Tibial nerve (tissue), 4 donors: ENCODE measurements at regions not wholly inside any gene's neighbourhood (a gene's known extent, or its start where the extent isn't known, plus 50 kb on each side); places are given as distances from the start of the nearest gene placed in this dataset.

Source experiments
- CTCF ChIP-seq, 5 experiments: fragments of 200-600 bp in 3 of 5; fragments of 450-650 bp in 2 of 5; sonication (generic) in 3 of 5; IDR thresholded peaks; one replicate each; pipeline ENCODE4 v1.5.1; 2016 to 2019; ENCODE audit warnings: antibody characterized with exemption in 5 of 5, mild to moderate bottlenecking in 3 of 5, moderate library complexity in 2 of 5
- EP300 ChIP-seq, 2 donors: sonication (generic); formaldehyde crosslinking; IDR thresholded peaks; one replicate each; pipeline ENCODE4 v1.6.1; 2017; ENCODE audit warnings: antibody characterized with exemption in 2 of 2, mild to moderate bottlenecking in 1 of 2
- POLR2A ChIP-seq, 2 donors: fragments of 450-650 bp; IDR thresholded peaks; one replicate each; pipeline ENCODE4 v1.6.1; 2017; ENCODE audit warnings: antibody characterized with exemption in 2 of 2, mild to moderate bottlenecking in 2 of 2, moderate library complexity in 2 of 2

DNA sequence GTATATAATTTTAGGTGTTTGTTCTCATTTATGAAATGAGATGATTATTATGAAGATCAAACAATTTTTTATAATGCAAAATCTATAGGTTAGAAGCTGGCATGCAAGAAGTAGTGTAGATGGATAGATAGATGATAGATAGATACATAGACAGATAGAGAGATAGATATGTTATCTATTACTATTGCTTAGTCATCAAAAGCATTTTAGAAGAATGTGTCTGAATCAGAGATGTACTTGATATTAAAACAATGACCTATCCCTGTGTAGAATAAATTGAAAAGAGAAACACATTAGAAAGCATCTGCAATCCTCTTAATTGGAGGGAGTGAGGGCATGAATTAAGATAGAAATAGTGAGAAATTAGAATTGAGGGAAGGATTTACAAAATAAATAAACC, 436.2 kb upstream of the NXPH2 start:
- TF ChIP-seq CTCF (IDR thresholded peaks at IDR 0.05) (no peak), EP300 (IDR thresholded peaks at IDR 0.05) (no peak), POLR2A (IDR thresholded peaks at IDR 0.05) (no peak)
